DND-41 (cell line): ENCODE measurements at regions not wholly inside any gene's neighbourhood (a gene's known extent, or its start where the extent isn't known, plus 50 kb on each side); places are given as distances from the start of the nearest gene placed in this dataset.

Experiments used
- CTCF ChIP-seq: IDR thresholded peaks from 2 replicates; pipeline ENCODE4 v1.5.1; 2012; ENCODE audit warnings: borderline replicate concordance, low read length, moderate library complexity, mild to moderate bottlenecking; ENCODE audit not compliant: poor library complexity, severe bottlenecking; ENCODE audit errors: extremely low read depth
- EZH2 ChIP-seq: IDR thresholded peaks from 3 replicates; pipeline ENCODE4 v1.6.1; 2012; ENCODE audit warnings: borderline replicate concordance, low read depth, mild to moderate bottlenecking, moderate library complexity, low read length, inconsistent platforms; ENCODE audit not compliant: severe bottlenecking

- TF ChIP-seq CTCF = no peak
- no peak for TF ChIP-seq EZH2
Measured at GRCh38 chr18:75931079-75931478, 503.6 kb upstream of the SMIM21 start.
